OCI-LY3 (cell line): ENCODE measurements at regions not wholly inside any gene's neighbourhood (a gene's known extent, or its start where the extent isn't known, plus 50 kb on each side); places are given as distances from the start of the nearest gene placed in this dataset.

ENCODE experiments used
- H2AFZ ChIP-seq: fragments of 200-600, 300-600 bp; shearing (Covaris generic); 2 replicates; pipeline ENCODE4 v1.6.0; 2014; ENCODE audit warnings: antibody characterized with exemption, low read depth, low read length
- H3K27ac ChIP-seq: fragments of 200-600, 300-600 bp; sonication (generic); 2 replicates; pipeline ENCODE4 v1.5.1; 2014; ENCODE audit warnings: mild to moderate bottlenecking, low read length, moderate library complexity, mixed read lengths
- H3K27me3 ChIP-seq: fragments of 200-600, 300-600 bp; sonication (generic); 2 replicates; pipeline ENCODE4 v1.6.1; 2014; ENCODE audit warnings: low read depth, low read length, mixed read lengths
- H3K36me3 ChIP-seq: fragments of 200-600, 300-600 bp; sonication (generic); replicated peaks from 2 replicates; pipeline ENCODE3; 2014; ENCODE audit warnings: low read depth, low read length, mixed read lengths
- H3K4me1 ChIP-seq: fragments of 300-600, 200-600 bp; sonication (generic); 2 replicates; pipeline ENCODE4 v1.6.1; 2014; ENCODE audit warnings: low read length, mixed read lengths
- H3K4me2 ChIP-seq: fragments of 200-600, 300-600 bp; sonication (generic); 2 replicates; pipeline ENCODE4 v1.6.1; 2014; ENCODE audit warnings: low read length, mixed read lengths
- H3K4me3 ChIP-seq: fragments of 300-600, 200-600 bp; sonication (generic); 2 replicates; pipeline ENCODE4 v1.5.1; 2014; ENCODE audit warnings: antibody characterized with exemption, mild to moderate bottlenecking, low read length, moderate library complexity
- H3K79me2 ChIP-seq: fragments of 300-600, 200-600 bp; shearing (Covaris generic); 2 replicates; pipeline ENCODE4 v1.6.1; 2014; ENCODE audit warnings: mild to moderate bottlenecking, low read length, mixed read lengths
- H3K9ac ChIP-seq: fragments of 300-600, 200-600 bp; shearing (Covaris generic); 2 replicates; pipeline ENCODE4 v1.6.0; 2014; ENCODE audit warnings: mild to moderate bottlenecking, low read length, moderate library complexity
- H3K9me3 ChIP-seq: fragments of 200-600, 300-600 bp; shearing (Covaris generic); 2 replicates; pipeline ENCODE4 v1.6.1; 2014; ENCODE audit warnings: low read length, mixed read lengths; ENCODE audit not compliant: insufficient read depth
- H4K20me1 ChIP-seq: fragments of 200-600, 300-600 bp; sonication (generic); 2 replicates; pipeline ENCODE4 v1.6.1; 2016; ENCODE audit warnings: low read length, mixed read lengths; ENCODE audit not compliant: insufficient read depth
- CTCF ChIP-seq: fragments of 200-600, 300-600 bp; sonication (generic); IDR thresholded peaks from 2 replicates; pipeline ENCODE4 v1.5.1; 2014; ENCODE audit warnings: antibody characterized with exemption, low read length, low read depth
- EZH2phosphoT487 ChIP-seq: fragments of 200-600 bp; shearing (Covaris generic); IDR thresholded peaks from 2 replicates; pipeline ENCODE4 v1.6.1; 2018; ENCODE audit warnings: antibody characterized with exemption, mixed run types, low read depth

- peak overlapping the region; percentile 69 for H3K4me2 ChIP-seq
- H3K4me1 ChIP-seq = peaks cover 9% of the 10 kb centered on the region
- no peaks in the 10 kb centered on the region for H3K36me3 ChIP-seq
- no peak overlapping the region for H3K4me3 ChIP-seq
- no peak overlapping the region for H3K27ac ChIP-seq
- H4K20me1 ChIP-seq = no peaks in the 10 kb centered on the region
- no peak overlapping the region for H3K9ac ChIP-seq
- no peaks in the 10 kb centered on the region for H3K9me3 ChIP-seq
- TF ChIP-seq CTCF = no peak
- no peak for TF ChIP-seq EZH2phosphoT487
- H3K79me2 ChIP-seq = no peaks in the 10 kb centered on the region
- H2AFZ ChIP-seq = no peak overlapping the region
- H3K27me3 ChIP-seq = peaks cover 17% of the 10 kb centered on the region
These were observed 153.8 kb upstream of the DDHD1 start for GRCh38 chr14:53306911-53307310.

GRCh38 chr14:53306267-53306721 is 153.2 kb upstream of the DDHD1 start:
- Histone ChIP-seq H3K4me3 (peak overlapping the region; percentile 75), H3K9ac (peak overlapping the region; percentile 30), H3K4me2 (peak overlapping the region; percentile 69), H3K79me2 (no peaks in the 10 kb centered on the region), H3K27ac (no peak overlapping the region), H4K20me1 (no peaks in the 10 kb centered on the region), H2AFZ (peak overlapping the region; percentile 18; the same call in 1 of the 2 replicates), H3K36me3 (no peaks in the 10 kb centered on the region), H3K9me3 (no peaks in the 10 kb centered on the region), H3K4me1 (peaks cover 9% of the 10 kb centered on the region), H3K27me3 (peaks cover 17% of the 10 kb centered on the region)
- no peak for TF ChIP-seq EZH2phosphoT487
- peak; percentile 89 for TF ChIP-seq CTCF

- Histone ChIP-seq H3K4me3 (no peak overlapping the region), H3K4me2 (no peak overlapping the region), H3K27ac (no peak overlapping the region), H3K79me2 (no peaks in the 10 kb centered on the region), H2AFZ (no peak overlapping the region), H3K9ac (no peak overlapping the region), H3K9me3 (no peaks in the 10 kb centered on the region), H3K36me3 (no peaks in the 10 kb centered on the region), H3K27me3 (peaks cover 17% of the 10 kb centered on the region), H3K4me1 (0 out of 2 replicates have a peak, but pooled peaks cover 3% of the 10 kb centered on the region), H4K20me1 (no peaks in the 10 kb centered on the region)
- TF ChIP-seq CTCF (no peak), EZH2phosphoT487 (no peak)
These were observed 151.7 kb upstream of the DDHD1 start for GRCh38 chr14:53304726-53305381.

- peak; percentile 76 for TF ChIP-seq CTCF
- no peak for TF ChIP-seq EZH2phosphoT487
- H3K27me3 ChIP-seq = no peaks in the 10 kb centered on the region
- no peak overlapping the region for H3K9ac ChIP-seq
- no peak overlapping the region for H3K4me3 ChIP-seq
- H2AFZ ChIP-seq = no peak overlapping the region
- H3K4me2 ChIP-seq = peak overlapping the region; percentile 39; the same call in 1 of the 2 replicates
- no peaks in the 10 kb centered on the region for H4K20me1 ChIP-seq
- no peaks in the 10 kb centered on the region for H3K36me3 ChIP-seq
- H3K4me1 ChIP-seq = no peaks in the 10 kb centered on the region
- no peaks in the 10 kb centered on the region for H3K9me3 ChIP-seq
- H3K27ac ChIP-seq = no peak overlapping the region
- no peaks in the 10 kb centered on the region for H3K79me2 ChIP-seq
These were observed 143.0 kb upstream of the DDHD1 start for GRCh38 chr14:53295985-53296582.
